KBM-7 (cell line): ENCODE measurements at regions not wholly inside any gene's neighbourhood (a gene's known extent, or its start where the extent isn't known, plus 50 kb on each side); places are given as distances from the start of the nearest gene placed in this dataset.

ENCODE experiments used
- DNase-seq: peaks from one replicate; pipeline ENCODE4 v3.0.0-alpha.2; 2015
- in situ Hi-C: fragments of 300-500 bp; cut with MboI; formaldehyde crosslinking; loops from 2 replicates; pipeline ENCODE4 v1.14.3; 2020; ENCODE audit warnings: low sequenced_read_pairs, low pct_unique_long_range_greater_than_20kb, mixed read lengths

- no peak for DNase-seq
- in situ Hi-C loops = no loop called here
Observed at GRCh38 chr2:14816069-14817060, 183.8 kb downstream of the LRATD1 start.

GRCh38 chr2:14817848-14818247, 185.3 kb downstream of the LRATD1 start:
- in situ Hi-C loops = no loop called here
- DNase-seq = no peak

GRCh38 chr2:14826518-14826917, 194.0 kb downstream of the LRATD1 start:
- no peak for DNase-seq
- in situ Hi-C loops = no loop called here

- no peak for DNase-seq
- in situ Hi-C loops = no loop called here
Observed at GRCh38 chr2:14827226-14828023, 194.9 kb downstream of the LRATD1 start.

GRCh38 chr2:14828223-14828622, 195.7 kb downstream of the LRATD1 start:
- in situ Hi-C loops = no loop called here

GRCh38 chr2:14828968-14829367, 196.5 kb downstream of the LRATD1 start:
- in situ Hi-C loops = no loop called here
- no peak for DNase-seq

More at GRCh38 chr2:14828223-14828622, 195.7 kb downstream of the LRATD1 start:
- DNase-seq = no peak

GRCh38 chr2:14831458-14831857, 198.9 kb downstream of the LRATD1 start:
- in situ Hi-C loops = no loop called here
- DNase-seq = no peak

GRCh38 chr2:14843507-14844204, 211.1 kb downstream of the LRATD1 start:
- in situ Hi-C loops = no loop called here
- no peak for DNase-seq

GRCh38 chr2:14855751-14856150, 223.2 kb downstream of the LRATD1 start:
- no peak for DNase-seq
- in situ Hi-C loops = no loop called here

- DNase-seq = no peak
- in situ Hi-C loops = no loop called here
Observed at GRCh38 chr2:14861181-14861580, 228.7 kb downstream of the LRATD1 start.

- no peak for DNase-seq
- in situ Hi-C loops = no loop called here
Observed at GRCh38 chr2:14866736-14867352, 234.3 kb downstream of the LRATD1 start.

- DNase-seq = no peak
- in situ Hi-C loops = no loop called here
Observed at GRCh38 chr2:14867853-14868252, 235.3 kb downstream of the LRATD1 start.

- no peak for DNase-seq
- in situ Hi-C loops = no loop called here
Observed at GRCh38 chr2:14872779-14873325, 240.3 kb downstream of the LRATD1 start.

- DNase-seq = no peak
- in situ Hi-C loops = no loop called here
Observed at GRCh38 chr2:14881651-14882327, 249.3 kb downstream of the LRATD1 start.

- in situ Hi-C loops = no loop called here
- no peak for DNase-seq
Observed at GRCh38 chr2:14884651-14885050, 252.1 kb downstream of the LRATD1 start.

- in situ Hi-C loops = no loop called here
- DNase-seq = no peak
Observed at GRCh38 chr2:14891546-14891945, 259.0 kb downstream of the LRATD1 start.

GRCh38 chr2:14896330-14897030, 264.0 kb downstream of the LRATD1 start:
- DNase-seq = no peak
- in situ Hi-C loops = no loop called here
